ENCODE measurements at regions not wholly inside any gene's neighbourhood (a gene's known extent, or its start where the extent isn't known, plus 50 kb on each side); places are given as distances from the start of the nearest gene placed in this dataset.

GRCh38 chr2:150339282-150339681 lies 148.2 kb downstream of the RND3 start:
- Histone ChIP-seq H3K9ac (no peak overlapping the region), H3K27me3 (ENCODE audit: insufficient read depth) (no peaks in the 10 kb centered on the region), H3K4me2 (no peak overlapping the region), H4K20me1 (ENCODE audit: insufficient read depth) (no peaks in the 10 kb centered on the region), H3K79me2 (ENCODE audit: insufficient read depth) (no peaks in the 10 kb centered on the region), H3F3A (replicated peaks; ENCODE audit: insufficient read depth) (no peaks in the 10 kb centered on the region), H3K36me3 (replicated peaks in 1 of 2; ENCODE audit: control insufficient read depth in 1 of 2, insufficient read depth in 2 of 2, low read length in 1 of 2) (no peaks in the 10 kb centered on the region), H3K9me2 (no peaks in the 10 kb centered on the region), H3K9me3 (no peaks in the 10 kb centered on the region), H3K4me1 (ENCODE audit: control insufficient read depth in 1 of 2, insufficient read depth in 2 of 2, low read depth in 1 of 2, low read length in 1 of 2) (peaks cover 0 to 2% of the 10 kb centered on the region in 2 experiments; a peak in 2 of 4 replicates), H3K27ac (ENCODE audit: low read depth in 2 of 2, low read length in 1 of 2) (no peak overlapping the region), H3K4me3 (ENCODE audit: low read depth in 2 of 2, low read length in 1 of 2) (no peak overlapping the region), H2AFZ (ENCODE audit: low read depth) (no peak overlapping the region)
- TF ChIP-seq NFIC (IDR thresholded peaks at IDR 0.05; ENCODE audit: borderline replicate concordance) (no peak), RXRA (IDR thresholded peaks at IDR 0.05; ENCODE audit: borderline replicate concordance, low read depth) (no peak), FOXJ3 (CRISPR knock-in tag; IDR thresholded peaks at IDR 0.05) (no peak), FOSL2 (IDR thresholded peaks at IDR 0.05; ENCODE audit: borderline replicate concordance, low read depth) (no peak), SIN3A (IDR thresholded peaks at IDR 0.05; ENCODE audit: borderline replicate concordance, low read depth, low read length) (no peak), GATA2 (CRISPR knock-in tag; IDR thresholded peaks at IDR 0.05) (no peak), MEF2A (IDR thresholded peaks at IDR 0.05; ENCODE audit: borderline replicate concordance, low read depth) (no peak), POLR2AphosphoS5 (IDR thresholded peaks at IDR 0.05; ENCODE audit: low read depth, low read length) (no peak), REST (IDR thresholded peaks at IDR 0.05; ENCODE audit: low read depth, low read length) (no peak), YY1 (IDR thresholded peaks at IDR 0.05; ENCODE audit: low read depth) (no peak), JUND (IDR thresholded peaks at IDR 0.05) (no peak), EZH2phosphoT487 (IDR thresholded peaks at IDR 0.05; ENCODE audit: borderline replicate concordance, low read depth) (no peak), TAF1 (IDR thresholded peaks at IDR 0.05; ENCODE audit: borderline replicate concordance, low read depth, low read length) (no peak), PBX3 (IDR thresholded peaks at IDR 0.05) (no peak)
- CTCF ChIA-PET = interaction anchor here (0.6 to 1.3 kb wide), 2 partner anchors 9 to 601 kb away, joined by 3 to 4 read pairs; no protein-coding TSS in a partner anchor
- 72% methylated on average over 1 of the region's 1 CpG for WGBS (ENCODE audit: low lambda C conversion rate)
- POLR2A ChIA-PET = no interaction called here
- no peak for DNase-seq

GRCh38 chr2:150335596-150335995 lies 151.9 kb downstream of the RND3 start:
- Histone ChIP-seq H3K27me3 (ENCODE audit: insufficient read depth) (no peaks in the 10 kb centered on the region), H3K79me2 (ENCODE audit: insufficient read depth) (no peaks in the 10 kb centered on the region), H3K27ac (ENCODE audit: low read depth in 2 of 2, low read length in 1 of 2) (no peak overlapping the region), H3K4me3 (ENCODE audit: low read depth in 2 of 2, low read length in 1 of 2) (no peak overlapping the region), H3K4me2 (no peak overlapping the region), H4K20me1 (ENCODE audit: insufficient read depth) (no peaks in the 10 kb centered on the region), H2AFZ (ENCODE audit: low read depth) (no peak overlapping the region), H3K36me3 (replicated peaks in 1 of 2; ENCODE audit: control insufficient read depth in 1 of 2, insufficient read depth in 2 of 2, low read length in 1 of 2) (no peaks in the 10 kb centered on the region), H3K9ac (no peak overlapping the region), H3K9me3 (no peaks in the 10 kb centered on the region), H3K9me2 (no peaks in the 10 kb centered on the region), H3F3A (replicated peaks; ENCODE audit: insufficient read depth) (no peaks in the 10 kb centered on the region), H3K4me1 (ENCODE audit: control insufficient read depth in 1 of 2, insufficient read depth in 2 of 2, low read depth in 1 of 2, low read length in 1 of 2) (peaks cover 0 to 2% of the 10 kb centered on the region in 2 experiments; a peak in 2 of 4 replicates)
- DNase-seq = no peak
- 54% methylated on average over 1 of the region's 1 CpG for WGBS (ENCODE audit: low lambda C conversion rate)
- no peak for TF ChIP-seq RFX5 (IDR thresholded peaks at IDR 0.05; ENCODE audit: low read length)
- TF ChIP-seq NRF1 (IDR thresholded peaks at IDR 0.05; ENCODE audit: low read depth, low read length) = no peak
- POLR2A ChIA-PET = no interaction called here
- CTCF ChIA-PET = interaction anchor here (0.8 kb wide), 1 partner anchor 536 kb away, joined by 3 read pairs; no protein-coding TSS in a partner anchor
